ENCODE measurements at regions not wholly inside any gene's neighbourhood (a gene's known extent, or its start where the extent isn't known, plus 50 kb on each side); places are given as distances from the start of the nearest gene placed in this dataset.

GRCh38 chrX:124651031-124651430 lies 304.7 kb downstream of the SH2D1A start (continued):
- TF ChIP-seq CHD7 (IDR thresholded peaks at IDR 0.05; ENCODE audit: insufficient replicate concordance, low read length) (no peak), SIN3A (conservative IDR thresholded peaks at IDR 0.05 in 1 of 2, IDR thresholded peaks at IDR 0.05 in 1 of 2; ENCODE audit: low read depth in 1 of 2, low read length in 2 of 2) (no peak), POLR2AphosphoS5 (IDR thresholded peaks at IDR 0.05; ENCODE audit: low read depth, low read length) (no peak), CREB1 (IDR thresholded peaks at IDR 0.05) (no peak), HDAC6 (IDR thresholded peaks at IDR 0.05; ENCODE audit: low read depth, low read length) (no peak), HDAC2 (IDR thresholded peaks at IDR 0.05; ENCODE audit: borderline replicate concordance in 1 of 2, low read depth in 2 of 2, low read length in 2 of 2) (no peak), TCF12 (IDR thresholded peaks at IDR 0.05; ENCODE audit: low read depth, low read length) (no peak), MAFK (IDR thresholded peaks at IDR 0.05; ENCODE audit: low read depth, low read length) (no peak), RXRA (IDR thresholded peaks at IDR 0.05; ENCODE audit: insufficient read depth, low read depth, low read length) (no peak)

Data from H1 (cell line).